HCT116 (cell line): ENCODE measurements at regions not wholly inside any gene's neighbourhood (a gene's known extent, or its start where the extent isn't known, plus 50 kb on each side); places are given as distances from the start of the nearest gene placed in this dataset.

Experiments
- ATAC-seq: fragments of 200-7000 bp; cut with Tn5 transposase; 2 replicates; pipeline ENCODE4 v1.9.1; 2020; ENCODE audit warnings: mild to moderate bottlenecking, moderate library complexity
- BruUV-seq: library from RNA; stranded (reverse); fragments of 400-500 nt; replicated peaks from 2 replicates; lab custom pipeline; 2021; lab: Mats Ljungman, UMichigan
- CTCF ChIA-PET: fragments of 300-600 bp; sonication (Branson Sonifier 250); formaldehyde crosslinking; loops from one replicate; lab custom pipeline; 2021; ENCODE audit warnings: antibody characterized with exemption; lab: Charles Lee
- POLR2A ChIA-PET: fragments of 300-600, 350-600 bp; sonication (Branson Sonifier 250); formaldehyde crosslinking; loops from one replicate; lab custom pipeline; 2021; ENCODE audit warnings: antibody characterized with exemption; lab: Charles Lee
- RAD21 ChIA-PET, 2 experiments: fragments of 300-600 bp; sonication (Branson Sonifier 250); formaldehyde crosslinking; loops; one replicate each; lab custom pipeline; 2023; ENCODE audit warnings: low total read pairs in 2 of 2; ENCODE audit not compliant: uncharacterized antibody in 2 of 2, unreplicated experiment in 2 of 2, low non-redundant PET in 1 of 2; lab: Charles Lee
- DNase-seq: peaks from one replicate; pipeline ENCODE4 v3.0.0-alpha.2; 2010; ENCODE audit warnings: low read depth, low spot score
- H2AFZ ChIP-seq: fragments of 200-600 bp; shearing (Covaris generic), sonication (generic); 2 replicates; pipeline ENCODE4 v1.6.1; 2017; ENCODE audit warnings: low read depth, mixed run types, mixed read lengths, antibody characterized with exemption, low read length; ENCODE audit not compliant: poor library complexity, severe bottlenecking
- H3K27ac ChIP-seq: 2 replicates; pipeline ENCODE4 v1.5.1; 2012; ENCODE audit warnings: low read depth, low read length
- H3K27me3 ChIP-seq: fragments of 200-600 bp; sonication (generic); 2 replicates; pipeline ENCODE4 v1.6.1; 2016; ENCODE audit warnings: mixed run types, low read length, mixed read lengths; ENCODE audit not compliant: insufficient read depth
- H3K36me3 ChIP-seq, 2 experiments: fragments of 200-500 bp in 1 of 2; fragments of 200-600 bp in 1 of 2; sonication (Bioruptor generic) in 1 of 2; sonication (generic) in 1 of 2; 2 replicates each; pipeline versions ENCODE4 v1.5.1 to v1.6.1; 2014 to 2016; ENCODE audit warnings: low read length in 2 of 2, inconsistent platforms in 1 of 2, mixed read lengths in 1 of 2, mixed run types in 1 of 2; ENCODE audit not compliant: insufficient read depth in 2 of 2, control insufficient read depth in 1 of 2
- H3K4me1 ChIP-seq, 2 experiments: fragments of 200-600 bp in 1 of 2; sonication (generic) in 1 of 2; 2 replicates each; pipeline versions ENCODE4 v1.5.1 to v1.6.1; 2012 to 2017; ENCODE audit warnings: low read length in 2 of 2, inconsistent platforms in 1 of 2, mild to moderate bottlenecking in 1 of 2, mixed read lengths in 1 of 2, mixed run types in 1 of 2, moderate library complexity in 1 of 2; ENCODE audit not compliant: insufficient read depth in 2 of 2, control insufficient read depth in 1 of 2
- H3K4me2 ChIP-seq: fragments of 200-600 bp; sonication (generic); 2 replicates; pipeline ENCODE4 v1.6.1; 2017; ENCODE audit warnings: mixed run types, low read length, mixed read lengths
- H3K4me3 ChIP-seq, 2 experiments: fragments of 200-600 bp in 1 of 2; sonication (generic) in 1 of 2; replicated peaks in 1 of 2; 2 replicates each; pipeline ENCODE4 v1.5.1; 2011 to 2016; ENCODE audit warnings: low read length in 2 of 2, control low read depth in 1 of 2, low read depth in 1 of 2, mild to moderate bottlenecking in 1 of 2, mixed read lengths in 1 of 2, mixed run types in 1 of 2
- H3K79me2 ChIP-seq: fragments of 200-600 bp; sonication (generic); 2 replicates; pipeline ENCODE4 v1.6.1; 2017; ENCODE audit warnings: mild to moderate bottlenecking, mixed run types, low read length, moderate library complexity, mixed read lengths; ENCODE audit not compliant: insufficient read depth
- H3K9ac ChIP-seq: fragments of 200-600 bp; sonication (generic); 2 replicates; pipeline ENCODE4 v1.6.1; 2016; ENCODE audit warnings: low read length, mixed read lengths
- H3K9me2 ChIP-seq: fragments of 200-600 bp; sonication (generic), shearing (Covaris generic); 2 replicates; pipeline ENCODE4 v1.6.1; 2017; ENCODE audit warnings: mixed run types, mild to moderate bottlenecking, moderate library complexity; ENCODE audit not compliant: insufficient read depth
- H3K9me3 ChIP-seq, 2 experiments: fragments of 200-500 bp in 1 of 2; fragments of 200-600 bp in 1 of 2; sonication (Bioruptor generic) in 1 of 2; sonication (generic) in 1 of 2; 2 replicates each; pipeline ENCODE4 v1.6.1; 2014 to 2017; ENCODE audit warnings: low read length in 2 of 2, mixed read lengths in 2 of 2, inconsistent platforms in 1 of 2, low read depth in 1 of 2, mild to moderate bottlenecking in 1 of 2, mixed run types in 1 of 2, moderate library complexity in 1 of 2; ENCODE audit not compliant: control insufficient read depth in 1 of 2, insufficient read depth in 1 of 2
- H4K20me1 ChIP-seq: fragments of 200-600 bp; sonication (generic), shearing (Covaris generic); 2 replicates; pipeline ENCODE4 v1.6.1; 2017; ENCODE audit warnings: mixed run types, mild to moderate bottlenecking, moderate library complexity; ENCODE audit not compliant: insufficient read depth
- CBX3 ChIP-seq: IDR thresholded peaks from 2 replicates; pipeline ENCODE4 v1.6.1; 2012; ENCODE audit warnings: low read depth
- CEBPB ChIP-seq: IDR thresholded peaks from 2 replicates; pipeline ENCODE4 v1.6.1; 2012; ENCODE audit warnings: low read depth
- EZH2 ChIP-seq: fragments of 200-600 bp; sonication (generic); IDR thresholded peaks from 2 replicates; pipeline ENCODE4 v1.6.1; 2017; ENCODE audit warnings: antibody characterized with exemption, mixed run types
- EZH2phosphoT487 ChIP-seq: fragments of 200-600 bp; IDR thresholded peaks from 2 replicates; pipeline ENCODE4 v1.6.1; 2018; ENCODE audit warnings: antibody characterized with exemption, borderline replicate concordance
- RAD21 ChIP-seq: IDR thresholded peaks from 2 replicates; pipeline ENCODE4 v1.6.1; 2012; ENCODE audit warnings: low read depth, mild to moderate bottlenecking
- SIN3A ChIP-seq: IDR thresholded peaks from 2 replicates; pipeline ENCODE4 v1.6.1; 2012; ENCODE audit warnings: low read depth
- SP1 ChIP-seq: IDR thresholded peaks from 2 replicates; pipeline ENCODE4 v1.6.1; 2012; ENCODE audit warnings: low read depth
- ZBTB33 ChIP-seq: IDR thresholded peaks from 2 replicates; pipeline ENCODE4 v1.6.1; 2011; ENCODE audit warnings: mild to moderate bottlenecking, low read length, moderate library complexity; ENCODE audit not compliant: insufficient replicate concordance; ENCODE audit errors: extremely low read depth
- ZFX ChIP-seq: fragments of 450-650 bp; IDR thresholded peaks from 2 replicates; pipeline ENCODE4 v1.6.1; 2017
- ZNF274 ChIP-seq: fragments of 200-500 bp; sonication (Bioruptor generic); IDR thresholded peaks from 2 replicates; pipeline ENCODE4 v1.6.1; 2014; ENCODE audit warnings: mild to moderate bottlenecking, low read depth, low read length, inconsistent platforms
- intact Hi-C: fragments of 100-400 bp; cut with micrococcal nuclease; formaldehyde crosslinking; loops from 2 replicates; pipeline ENCODE4 v1.10.0; 2022
- TF ChIP-seq, protein P1 (sequence below): IDR thresholded peaks from 2 replicates; pipeline ENCODE4 v1.6.1; 2012
- TF ChIP-seq, protein P2 (sequence below): IDR thresholded peaks from 2 replicates; pipeline ENCODE4 v1.6.1; 2012; ENCODE audit warnings: low read depth
- TF ChIP-seq, protein P3 (sequence below): IDR thresholded peaks from 2 replicates; pipeline ENCODE4 v1.6.1; 2012

- no peak for TF ChIP-seq ZNF274
- TF ChIP-seq, protein P1, sequence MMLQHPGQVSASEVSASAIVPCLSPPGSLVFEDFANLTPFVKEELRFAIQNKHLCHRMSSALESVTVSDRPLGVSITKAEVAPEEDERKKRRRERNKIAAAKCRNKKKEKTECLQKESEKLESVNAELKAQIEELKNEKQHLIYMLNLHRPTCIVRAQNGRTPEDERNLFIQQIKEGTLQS: no peak
- DNase-seq (no peak), ATAC-seq (no peak)
- Histone ChIP-seq H4K20me1 (no peaks in the 10 kb centered on the region), H3K36me3 (no peaks in the 10 kb centered on the region), H3K4me2 (no peak overlapping the region), H3K9me3 (peaks cover 8 to 16% of the 10 kb centered on the region in 2 experiments; a peak in 2 of 4 replicates), H3K4me3 (no peak overlapping the region), H3K4me1 (no peaks in the 10 kb centered on the region), H3K27me3 (no peaks in the 10 kb centered on the region), H3K27ac (no peak overlapping the region), H3K9ac (no peak overlapping the region), H2AFZ (no peak overlapping the region), H3K79me2 (no peaks in the 10 kb centered on the region), H3K9me2 (no peaks in the 10 kb centered on the region)
- intact Hi-C loops: no loop called here
- BruUV-seq: no TSS peak
- RAD21 ChIA-PET: no interaction called here
- POLR2A ChIA-PET: no interaction called here
- CTCF ChIA-PET: no interaction called here
These were observed 217.2 kb upstream of the STXBP6 start for GRCh38 chr14:25267186-25267585.

DNA sequence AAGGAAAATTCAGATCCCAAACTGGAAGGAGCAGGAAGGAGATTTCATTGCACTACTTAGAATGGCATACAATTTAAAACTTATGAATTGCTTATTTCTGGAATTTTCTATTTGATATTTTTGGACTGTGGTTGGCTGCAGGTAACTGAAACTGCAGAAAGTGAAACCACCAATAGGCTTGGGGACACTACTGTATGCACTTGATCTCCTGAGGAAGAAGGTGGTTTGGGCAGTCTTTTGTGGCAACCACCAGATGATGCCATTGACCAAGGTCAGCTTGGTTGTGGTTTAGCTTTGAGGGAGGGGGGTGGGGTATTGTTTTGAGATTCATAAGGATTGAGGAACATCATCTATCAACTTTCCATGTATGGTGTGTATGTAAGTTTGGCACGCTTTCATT, 209.5 kb upstream of the STXBP6 start:
- Histone ChIP-seq H3K9me3 (peaks cover 10 to 19% of the 10 kb centered on the region in 2 experiments; a peak in 2 of 4 replicates), H3K4me3 (no peak overlapping the region), H2AFZ (no peak overlapping the region), H3K4me1 (no peaks in the 10 kb centered on the region), H3K36me3 (no peaks in the 10 kb centered on the region), H3K9me2 (no peaks in the 10 kb centered on the region), H3K79me2 (no peaks in the 10 kb centered on the region), H4K20me1 (no peaks in the 10 kb centered on the region), H3K9ac (no peak overlapping the region), H3K4me2 (no peak overlapping the region), H3K27ac (no peak overlapping the region), H3K27me3 (no peaks in the 10 kb centered on the region)
- DNase-seq (no peak), ATAC-seq (no peak)
- intact Hi-C loops: no loop called here
- POLR2A ChIA-PET: no interaction called here
- RAD21 ChIA-PET: no interaction called here
- BruUV-seq: no TSS peak
- CTCF ChIA-PET: no interaction called here
- TF ChIP-seq, protein P1: no peak
- TF ChIP-seq, protein P2, sequence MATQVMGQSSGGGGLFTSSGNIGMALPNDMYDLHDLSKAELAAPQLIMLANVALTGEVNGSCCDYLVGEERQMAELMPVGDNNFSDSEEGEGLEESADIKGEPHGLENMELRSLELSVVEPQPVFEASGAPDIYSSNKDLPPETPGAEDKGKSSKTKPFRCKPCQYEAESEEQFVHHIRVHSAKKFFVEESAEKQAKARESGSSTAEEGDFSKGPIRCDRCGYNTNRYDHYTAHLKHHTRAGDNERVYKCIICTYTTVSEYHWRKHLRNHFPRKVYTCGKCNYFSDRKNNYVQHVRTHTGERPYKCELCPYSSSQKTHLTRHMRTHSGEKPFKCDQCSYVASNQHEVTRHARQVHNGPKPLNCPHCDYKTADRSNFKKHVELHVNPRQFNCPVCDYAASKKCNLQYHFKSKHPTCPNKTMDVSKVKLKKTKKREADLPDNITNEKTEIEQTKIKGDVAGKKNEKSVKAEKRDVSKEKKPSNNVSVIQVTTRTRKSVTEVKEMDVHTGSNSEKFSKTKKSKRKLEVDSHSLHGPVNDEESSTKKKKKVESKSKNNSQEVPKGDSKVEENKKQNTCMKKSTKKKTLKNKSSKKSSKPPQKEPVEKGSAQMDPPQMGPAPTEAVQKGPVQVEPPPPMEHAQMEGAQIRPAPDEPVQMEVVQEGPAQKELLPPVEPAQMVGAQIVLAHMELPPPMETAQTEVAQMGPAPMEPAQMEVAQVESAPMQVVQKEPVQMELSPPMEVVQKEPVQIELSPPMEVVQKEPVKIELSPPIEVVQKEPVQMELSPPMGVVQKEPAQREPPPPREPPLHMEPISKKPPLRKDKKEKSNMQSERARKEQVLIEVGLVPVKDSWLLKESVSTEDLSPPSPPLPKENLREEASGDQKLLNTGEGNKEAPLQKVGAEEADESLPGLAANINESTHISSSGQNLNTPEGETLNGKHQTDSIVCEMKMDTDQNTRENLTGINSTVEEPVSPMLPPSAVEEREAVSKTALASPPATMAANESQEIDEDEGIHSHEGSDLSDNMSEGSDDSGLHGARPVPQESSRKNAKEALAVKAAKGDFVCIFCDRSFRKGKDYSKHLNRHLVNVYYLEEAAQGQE: no peak
- TF ChIP-seq EZH2 (no peak), SP1 (no peak), SIN3A (no peak), ZBTB33 (no peak), CBX3 (no peak), ZFX (no peak), RAD21 (no peak), EZH2phosphoT487 (no peak), CEBPB (no peak)
- TF ChIP-seq, protein P3, sequence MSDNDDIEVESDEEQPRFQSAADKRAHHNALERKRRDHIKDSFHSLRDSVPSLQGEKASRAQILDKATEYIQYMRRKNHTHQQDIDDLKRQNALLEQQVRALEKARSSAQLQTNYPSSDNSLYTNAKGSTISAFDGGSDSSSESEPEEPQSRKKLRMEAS: no peak
